NCI-H82 treated with DMSO at 0.1 percent for 48 hours (cell line): ENCODE measurements at regions not wholly inside any gene's neighbourhood (a gene's known extent, or its start where the extent isn't known, plus 50 kb on each side); places are given as distances from the start of the nearest gene placed in this dataset.
"Not testable (repeated sequence)": the region's sequence is repeated elsewhere in the genome, so short reads cannot be mapped to it uniquely, and the experiment has no call there.

ENCODE experiments used
- DNase-seq: peaks from one replicate; lab custom pipeline; 2025; ENCODE audit not compliant: unreplicated experiment; lab: John Stamatoyannopoulos, UW

GRCh38 chr3:150135287-150135721, 164.6 kb upstream of the PFN2 start:
- no peak for DNase-seq

GRCh38 chr3:150133293-150133692, 162.6 kb upstream of the PFN2 start:
- no peak for DNase-seq

- DNase-seq = no peak
Observed at GRCh38 chr3:150132101-150132749, 161.5 kb upstream of the PFN2 start.

GRCh38 chr3:150131663-150132062, 161.0 kb upstream of the PFN2 start:
- no peak for DNase-seq

GRCh38 chr3:150130404-150131100, 159.9 kb upstream of the PFN2 start:
- no peak for DNase-seq

- DNase-seq = no peak
Observed at GRCh38 chr3:150129166-150129565, 158.5 kb upstream of the PFN2 start.

- no peak for DNase-seq
Observed at GRCh38 chr3:150128126-150128525, 157.4 kb upstream of the PFN2 start.

GRCh38 chr3:150127011-150127490, 156.4 kb upstream of the PFN2 start:
- DNase-seq = no peak

GRCh38 chr3:150124142-150124541, 153.4 kb upstream of the PFN2 start:
- DNase-seq = no peak

- not testable (repeated sequence) for DNase-seq
Observed at GRCh38 chr3:150123249-150123648, 152.6 kb upstream of the PFN2 start.

- DNase-seq = no peak
Observed at GRCh38 chr3:150118219-150118618, 147.5 kb upstream of the PFN2 start.

GRCh38 chr3:150117076-150117475, 146.4 kb upstream of the PFN2 start:
- no peak for DNase-seq

- no peak for DNase-seq
Observed at GRCh38 chr3:150116196-150116595, 145.5 kb upstream of the PFN2 start.

GRCh38 chr3:150114873-150115540, 144.3 kb upstream of the PFN2 start:
- no peak for DNase-seq

GRCh38 chr3:150114273-150114672, 143.6 kb upstream of the PFN2 start:
- DNase-seq = no peak

GRCh38 chr3:150110097-150110496, 139.4 kb upstream of the PFN2 start:
- no peak for DNase-seq

- no peak for DNase-seq
Observed at GRCh38 chr3:150107429-150108175, 136.9 kb upstream of the PFN2 start.

- peak; percentile 50 for DNase-seq
Observed at GRCh38 chr3:150106740-150107428, 136.2 kb upstream of the PFN2 start.

- DNase-seq = no peak
Observed at GRCh38 chr3:150105886-150106612, 135.4 kb upstream of the PFN2 start.

- DNase-seq = no peak
Observed at GRCh38 chr3:150105025-150105424, 134.3 kb upstream of the PFN2 start.
